ENCODE measurements at regions not wholly inside any gene's neighbourhood (a gene's known extent, or its start where the extent isn't known, plus 50 kb on each side); places are given as distances from the start of the nearest gene placed in this dataset.

DNA sequence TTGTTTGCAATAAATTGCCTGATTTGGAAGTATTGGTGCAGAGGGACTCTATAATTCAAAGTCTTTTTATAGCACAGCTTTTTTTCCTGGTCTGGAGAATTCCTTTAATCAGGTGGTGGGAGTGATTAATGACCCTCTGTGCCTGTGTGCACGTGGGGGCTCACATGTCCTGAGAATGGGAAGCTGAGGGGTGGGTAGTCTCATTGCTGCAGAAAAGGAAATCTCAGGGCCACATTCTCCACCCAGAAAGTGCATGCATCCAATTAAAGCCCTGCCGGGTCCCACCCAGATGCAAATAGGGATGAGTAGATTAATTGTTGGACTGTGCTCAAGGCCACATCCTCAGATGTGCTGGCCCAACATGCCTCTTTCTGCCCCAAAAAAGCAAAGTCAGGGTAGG lies 324.7 kb downstream of the CXCL12 start (continued):
- TF ChIP-seq, protein P1, sequence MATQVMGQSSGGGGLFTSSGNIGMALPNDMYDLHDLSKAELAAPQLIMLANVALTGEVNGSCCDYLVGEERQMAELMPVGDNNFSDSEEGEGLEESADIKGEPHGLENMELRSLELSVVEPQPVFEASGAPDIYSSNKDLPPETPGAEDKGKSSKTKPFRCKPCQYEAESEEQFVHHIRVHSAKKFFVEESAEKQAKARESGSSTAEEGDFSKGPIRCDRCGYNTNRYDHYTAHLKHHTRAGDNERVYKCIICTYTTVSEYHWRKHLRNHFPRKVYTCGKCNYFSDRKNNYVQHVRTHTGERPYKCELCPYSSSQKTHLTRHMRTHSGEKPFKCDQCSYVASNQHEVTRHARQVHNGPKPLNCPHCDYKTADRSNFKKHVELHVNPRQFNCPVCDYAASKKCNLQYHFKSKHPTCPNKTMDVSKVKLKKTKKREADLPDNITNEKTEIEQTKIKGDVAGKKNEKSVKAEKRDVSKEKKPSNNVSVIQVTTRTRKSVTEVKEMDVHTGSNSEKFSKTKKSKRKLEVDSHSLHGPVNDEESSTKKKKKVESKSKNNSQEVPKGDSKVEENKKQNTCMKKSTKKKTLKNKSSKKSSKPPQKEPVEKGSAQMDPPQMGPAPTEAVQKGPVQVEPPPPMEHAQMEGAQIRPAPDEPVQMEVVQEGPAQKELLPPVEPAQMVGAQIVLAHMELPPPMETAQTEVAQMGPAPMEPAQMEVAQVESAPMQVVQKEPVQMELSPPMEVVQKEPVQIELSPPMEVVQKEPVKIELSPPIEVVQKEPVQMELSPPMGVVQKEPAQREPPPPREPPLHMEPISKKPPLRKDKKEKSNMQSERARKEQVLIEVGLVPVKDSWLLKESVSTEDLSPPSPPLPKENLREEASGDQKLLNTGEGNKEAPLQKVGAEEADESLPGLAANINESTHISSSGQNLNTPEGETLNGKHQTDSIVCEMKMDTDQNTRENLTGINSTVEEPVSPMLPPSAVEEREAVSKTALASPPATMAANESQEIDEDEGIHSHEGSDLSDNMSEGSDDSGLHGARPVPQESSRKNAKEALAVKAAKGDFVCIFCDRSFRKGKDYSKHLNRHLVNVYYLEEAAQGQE (IDR thresholded peaks at IDR 0.05), result no peak
- TF ChIP-seq, protein P2, sequence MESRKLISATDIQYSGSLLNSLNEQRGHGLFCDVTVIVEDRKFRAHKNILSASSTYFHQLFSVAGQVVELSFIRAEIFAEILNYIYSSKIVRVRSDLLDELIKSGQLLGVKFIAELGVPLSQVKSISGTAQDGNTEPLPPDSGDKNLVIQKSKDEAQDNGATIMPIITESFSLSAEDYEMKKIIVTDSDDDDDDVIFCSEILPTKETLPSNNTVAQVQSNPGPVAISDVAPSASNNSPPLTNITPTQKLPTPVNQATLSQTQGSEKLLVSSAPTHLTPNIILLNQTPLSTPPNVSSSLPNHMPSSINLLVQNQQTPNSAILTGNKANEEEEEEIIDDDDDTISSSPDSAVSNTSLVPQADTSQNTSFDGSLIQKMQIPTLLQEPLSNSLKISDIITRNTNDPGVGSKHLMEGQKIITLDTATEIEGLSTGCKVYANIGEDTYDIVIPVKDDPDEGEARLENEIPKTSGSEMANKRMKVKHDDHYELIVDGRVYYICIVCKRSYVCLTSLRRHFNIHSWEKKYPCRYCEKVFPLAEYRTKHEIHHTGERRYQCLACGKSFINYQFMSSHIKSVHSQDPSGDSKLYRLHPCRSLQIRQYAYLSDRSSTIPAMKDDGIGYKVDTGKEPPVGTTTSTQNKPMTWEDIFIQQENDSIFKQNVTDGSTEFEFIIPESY (IDR thresholded peaks at IDR 0.05), result no peak

DNA sequence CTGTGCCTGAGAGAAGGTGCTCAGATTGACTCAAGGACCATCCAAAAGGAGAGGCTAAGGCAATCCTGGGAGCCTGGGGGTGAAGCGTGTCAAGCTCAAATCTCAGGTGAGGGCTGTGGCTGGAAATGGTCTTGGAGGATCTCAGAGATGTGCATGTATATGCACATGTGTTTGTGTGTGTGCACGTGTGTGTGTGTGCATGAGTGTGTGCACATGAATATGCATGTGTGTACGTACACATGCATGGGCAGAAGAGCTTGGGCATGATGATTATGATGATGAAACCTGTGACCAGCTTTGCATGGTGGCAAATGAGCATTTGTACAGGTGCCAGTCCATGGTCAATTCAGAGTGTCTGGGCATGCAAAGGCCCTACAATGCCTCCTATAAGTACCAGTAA lies 326.6 kb downstream of the CXCL12 start:
- Histone ChIP-seq H3K4me1 (ENCODE audit: control insufficient read depth in 4 of 4, insufficient read depth in 4 of 4, low read length in 3 of 4) (no peaks in the 10 kb centered on the region), H3K27me3 (ENCODE audit: control insufficient read depth in 4 of 4, insufficient read depth in 4 of 4, low read length in 3 of 4) (peaks cover 0 to 5% (median 1%) of the 10 kb centered on the region in 4 donors), H3K9ac (ENCODE audit: low read depth in 1 of 2, low read length in 2 of 2) (no peak overlapping the region), H3K36me3 (ENCODE audit: control insufficient read depth in 4 of 4, insufficient read depth in 3 of 4, low read depth in 1 of 4, low read length in 3 of 4) (no peaks in the 10 kb centered on the region), H3K4me3 (ENCODE audit: low read depth in 1 of 3, low read length in 3 of 3) (no peak overlapping the region), H3K27ac (ENCODE audit: low read depth in 1 of 2, low read length in 2 of 2) (no peak overlapping the region), H3K9me3 (ENCODE audit: control insufficient read depth in 4 of 4, low read length in 3 of 4) (no peaks in the 10 kb centered on the region)
- TF ChIP-seq HNF4G (IDR thresholded peaks at IDR 0.05) (no peak), RAD21 (IDR thresholded peaks at IDR 0.05) (no peak), TAF1 (conservative IDR thresholded peaks at IDR 0.05) (no peak), GABPA (IDR thresholded peaks at IDR 0.05 in 1 of 2, conservative IDR thresholded peaks at IDR 0.05 in 1 of 2) (no peak), SP1 (IDR thresholded peaks at IDR 0.05) (no peak), YY1 (IDR thresholded peaks at IDR 0.05) (no peak), EGR1 (IDR thresholded peaks at IDR 0.05; ENCODE audit: low read depth in 2 of 2) (no peak), RXRA (IDR thresholded peaks at IDR 0.05) (no peak), NR2F2 (IDR thresholded peaks at IDR 0.05) (no peak), HNF4A (conservative IDR thresholded peaks at IDR 0.05) (no peak), JUND (IDR thresholded peaks at IDR 0.05) (no peak), FOXA1 (IDR thresholded peaks at IDR 0.05) (no peak)
- TF ChIP-seq, protein P3, sequence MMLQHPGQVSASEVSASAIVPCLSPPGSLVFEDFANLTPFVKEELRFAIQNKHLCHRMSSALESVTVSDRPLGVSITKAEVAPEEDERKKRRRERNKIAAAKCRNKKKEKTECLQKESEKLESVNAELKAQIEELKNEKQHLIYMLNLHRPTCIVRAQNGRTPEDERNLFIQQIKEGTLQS (IDR thresholded peaks at IDR 0.05), result no peak
- TF ChIP-seq, protein P2 (IDR thresholded peaks at IDR 0.05), result no peak
- TF ChIP-seq, protein P4, sequence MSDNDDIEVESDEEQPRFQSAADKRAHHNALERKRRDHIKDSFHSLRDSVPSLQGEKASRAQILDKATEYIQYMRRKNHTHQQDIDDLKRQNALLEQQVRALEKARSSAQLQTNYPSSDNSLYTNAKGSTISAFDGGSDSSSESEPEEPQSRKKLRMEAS (IDR thresholded peaks at IDR 0.05), result no peak
- TF ChIP-seq, protein P1 (IDR thresholded peaks at IDR 0.05), result no peak
- TF ChIP-seq, protein P5, sequence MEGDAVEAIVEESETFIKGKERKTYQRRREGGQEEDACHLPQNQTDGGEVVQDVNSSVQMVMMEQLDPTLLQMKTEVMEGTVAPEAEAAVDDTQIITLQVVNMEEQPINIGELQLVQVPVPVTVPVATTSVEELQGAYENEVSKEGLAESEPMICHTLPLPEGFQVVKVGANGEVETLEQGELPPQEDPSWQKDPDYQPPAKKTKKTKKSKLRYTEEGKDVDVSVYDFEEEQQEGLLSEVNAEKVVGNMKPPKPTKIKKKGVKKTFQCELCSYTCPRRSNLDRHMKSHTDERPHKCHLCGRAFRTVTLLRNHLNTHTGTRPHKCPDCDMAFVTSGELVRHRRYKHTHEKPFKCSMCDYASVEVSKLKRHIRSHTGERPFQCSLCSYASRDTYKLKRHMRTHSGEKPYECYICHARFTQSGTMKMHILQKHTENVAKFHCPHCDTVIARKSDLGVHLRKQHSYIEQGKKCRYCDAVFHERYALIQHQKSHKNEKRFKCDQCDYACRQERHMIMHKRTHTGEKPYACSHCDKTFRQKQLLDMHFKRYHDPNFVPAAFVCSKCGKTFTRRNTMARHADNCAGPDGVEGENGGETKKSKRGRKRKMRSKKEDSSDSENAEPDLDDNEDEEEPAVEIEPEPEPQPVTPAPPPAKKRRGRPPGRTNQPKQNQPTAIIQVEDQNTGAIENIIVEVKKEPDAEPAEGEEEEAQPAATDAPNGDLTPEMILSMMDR (IDR thresholded peaks at IDR 0.05; ENCODE audit: low read depth, low read length, missing input control), result no peak
- 88% methylated on average over 3 of the region's 3 CpGs for WGBS
- no peak for DNase-seq (ENCODE audit: low spot score)

Measured in liver (tissue), 8 donors.